Body of pancreas (tissue), 4 donors: ENCODE measurements at regions not wholly inside any gene's neighbourhood (a gene's known extent, or its start where the extent isn't known, plus 50 kb on each side); places are given as distances from the start of the nearest gene placed in this dataset.

Experiments used
- ATAC-seq: fragments of 150-250 bp; one replicate; pipeline ENCODE4 v1.9.1; 2016
- DNase-seq, 4 donors: peaks; one replicate each; pipeline ENCODE4 v3.0.0-alpha.2; 2019
- H3K27ac ChIP-seq, 4 donors: fragments of 200-600 bp; sonication (generic); 1 replicate in 3 of 4; 2 replicates in 1 of 4; pipeline versions ENCODE4 v1.5.1 to v1.6.1; 2016 to 2019; ENCODE audit warnings: mild to moderate bottlenecking in 1 of 4, mixed read lengths in 1 of 4, moderate library complexity in 1 of 4
- H3K27me3 ChIP-seq, 2 donors: fragments of 200-600 bp; sonication (generic); one replicate each; pipeline ENCODE4 v1.6.0; 2016; ENCODE audit warnings: mild to moderate bottlenecking in 1 of 2
- H3K36me3 ChIP-seq, 2 donors: fragments of 200-600 bp; sonication (generic); replicated peaks in 1 of 2; 2 replicates each; pipeline ENCODE4 v1.5.1; 2016; ENCODE audit warnings: low read depth in 2 of 2; ENCODE audit not compliant: insufficient read depth in 1 of 2
- H3K4me1 ChIP-seq: fragments of 200-600 bp; sonication (generic); one replicate; pipeline ENCODE4 v1.6.0; 2016
- H3K4me3 ChIP-seq, 2 donors: fragments of 200-600 bp; sonication (generic); 1 replicate in 1 of 2; 2 replicates in 1 of 2; pipeline ENCODE4 v1.5.1; 2016 to 2019
- H3K9me3 ChIP-seq, 3 donors: fragments of 200-600 bp; sonication (generic); 1 replicate in 2 of 3; 2 replicates in 1 of 3; pipeline ENCODE4 v1.5.1; 2016
- CTCF ChIP-seq, 7 experiments: fragments of 450-650 bp in 4 of 7; fragments of 200-600 bp in 3 of 7; sonication (generic) in 3 of 7; IDR thresholded peaks; one replicate each; pipeline ENCODE4 v1.5.1; 2016 to 2019; ENCODE audit warnings: antibody characterized with exemption in 7 of 7
- POLR2A ChIP-seq, 3 donors: fragments of 450-650 bp; IDR thresholded peaks; one replicate each; pipeline ENCODE4 v1.6.1; 2016; ENCODE audit warnings: antibody characterized with exemption in 3 of 3, mild to moderate bottlenecking in 2 of 3
- WGBS, 2 donors: methylation state at CpG; one replicate each; pipeline ENCODE4 v1.1.5; 2017; 5-methylcytosine and 5-hydroxymethylcytosine counted together
- intact Hi-C: fragments of 100-400 bp; cut with DNase I; formaldehyde crosslinking; loops from one replicate; pipeline ENCODE4 v1.15.1; 2023

GRCh38 chr9:81858657-81859430, 69.4 kb upstream of the SPATA31D4 start:
- WGBS, 2 donors = 51 to 64% methylated on average over 4 to 6 of the region's 6 CpGs
- no peaks in the 10 kb centered on the region for H3K27me3 ChIP-seq
- H3K4me1 ChIP-seq = no peaks in the 10 kb centered on the region
- TF ChIP-seq CTCF (IDR thresholded peaks at IDR 0.05) (no peak), POLR2A (IDR thresholded peaks at IDR 0.05) (no peak)
- no peaks in the 10 kb centered on the region for H3K36me3 ChIP-seq
- H3K4me3 ChIP-seq = no peak overlapping the region
- no peak for ATAC-seq
- H3K27ac ChIP-seq = no peak overlapping the region
- no peaks in the 10 kb centered on the region for H3K9me3 ChIP-seq
- intact Hi-C loops = no loop called here
- DNase-seq = no peak

- Histone ChIP-seq H3K4me3 (no peak overlapping the region), H3K36me3 (no peaks in the 10 kb centered on the region), H3K27me3 (no peaks in the 10 kb centered on the region), H3K9me3 (no peaks in the 10 kb centered on the region), H3K27ac (no peak overlapping the region), H3K4me1 (no peaks in the 10 kb centered on the region)
- 81 to 92% methylated on average over 6 to 8 of the region's 8 CpGs for WGBS, 2 donors
- no peak for DNase-seq
- intact Hi-C loops = no loop called here
- no peak for ATAC-seq
- TF ChIP-seq CTCF (IDR thresholded peaks at IDR 0.05) = no peak
Measured at GRCh38 chr9:81860581-81860980, 67.6 kb upstream of the SPATA31D4 start.

GRCh38 chr9:81861644-81862043, 66.6 kb upstream of the SPATA31D4 start:
- ATAC-seq (no peak), DNase-seq (no peak)
- no peak for TF ChIP-seq POLR2A (IDR thresholded peaks at IDR 0.05)
- no peak for TF ChIP-seq CTCF (IDR thresholded peaks at IDR 0.05)
- Histone ChIP-seq H3K4me1 (no peaks in the 10 kb centered on the region), H3K9me3 (no peaks in the 10 kb centered on the region), H3K27ac (no peak overlapping the region), H3K36me3 (no peaks in the 10 kb centered on the region), H3K27me3 (no peaks in the 10 kb centered on the region), H3K4me3 (no peak overlapping the region)
- WGBS, 2 donors = 44 to 48% methylated on average over 1 of the region's 1 CpG
- intact Hi-C loops = no loop called here

- H3K36me3 ChIP-seq = no peaks in the 10 kb centered on the region
- intact Hi-C loops = no loop called here
- TF ChIP-seq POLR2A (IDR thresholded peaks at IDR 0.05) = no peak
- TF ChIP-seq CTCF (IDR thresholded peaks at IDR 0.05) = no peak
- no peaks in the 10 kb centered on the region for H3K9me3 ChIP-seq
- WGBS, 2 donors = 55 to 67% methylated on average over 2 to 3 of the region's 3 CpGs
- ATAC-seq (no peak), DNase-seq (no peak)
- H3K27ac ChIP-seq = no peak overlapping the region
- no peaks in the 10 kb centered on the region for H3K27me3 ChIP-seq
- no peak overlapping the region for H3K4me3 ChIP-seq
- H3K4me1 ChIP-seq = no peaks in the 10 kb centered on the region
Measured at GRCh38 chr9:81868145-81868544, 60.1 kb upstream of the SPATA31D4 start.

GRCh38 chr9:81871695-81872094, 56.5 kb upstream of the SPATA31D4 start:
- H3K9me3 ChIP-seq = no peaks in the 10 kb centered on the region
- no peaks in the 10 kb centered on the region for H3K36me3 ChIP-seq
- intact Hi-C loops = no loop called here
- TF ChIP-seq CTCF (IDR thresholded peaks at IDR 0.05) (no peak), POLR2A (IDR thresholded peaks at IDR 0.05) (no peak)
- H3K27me3 ChIP-seq = no peaks in the 10 kb centered on the region
- H3K4me3 ChIP-seq = no peak overlapping the region
- ATAC-seq (no peak), DNase-seq (no peak)
- 58 to 83% methylated on average over 1 of the region's 1 CpG for WGBS, 2 donors
- H3K4me1 ChIP-seq = no peaks in the 10 kb centered on the region
- no peak overlapping the region for H3K27ac ChIP-seq
